GM12878 (cell line): ENCODE measurements at regions not wholly inside any gene's neighbourhood (a gene's known extent, or its start where the extent isn't known, plus 50 kb on each side); places are given as distances from the start of the nearest gene placed in this dataset.

Experiments used
- ATAC-seq: fragments of 200-7000 bp; cut with Tn5 transposase; 3 replicates; pipeline ENCODE4 v1.9.1; 2020; ENCODE audit warnings: mild to moderate bottlenecking, moderate library complexity
- BruUV-seq: library from RNA; stranded (reverse); fragments of 400-500 nt; replicated peaks from 2 replicates; lab custom pipeline; 2021; lab: Mats Ljungman, UMichigan
- CTCF ChIA-PET: fragments of 300-600 bp; sonication (Branson Sonifier 250); formaldehyde crosslinking; extraction: SDS; loops from one replicate; lab custom pipeline; 2021; ENCODE audit warnings: inconsistent platforms; lab: Yijun Ruan, JAX
- POLR2A ChIA-PET: fragments of 350-600 bp; formaldehyde crosslinking; extraction: SDS; loops from one replicate; lab custom pipeline; 2021; ENCODE audit warnings: inconsistent platforms; lab: Charles Lee
- RAD21 ChIA-PET: fragments of 300-600 bp; sonication (Branson Sonifier 250); formaldehyde crosslinking; loops from one replicate; lab custom pipeline; 2023; ENCODE audit warnings: antibody characterized with exemption; ENCODE audit not compliant: unreplicated experiment; lab: Charles Lee
- SMC1A ChIA-PET: fragments of 300-600 bp; sonication (Branson Sonifier 250); formaldehyde crosslinking; loops from one replicate; lab custom pipeline; 2023; ENCODE audit not compliant: unreplicated experiment, uncharacterized antibody; lab: Charles Lee
- DNase-seq: peaks from one replicate; pipeline ENCODE4 v3.0.0-alpha.2; 2011; ENCODE audit warnings: low read depth, low spot score
- FAIRE-seq: peaks from 3 replicates; lab custom pipeline; 2011; peaks lifted over from hg19 to GRCh38; lab: Jason Lieb, UNC
- H2AFZ ChIP-seq: 2 replicates; pipeline ENCODE4 v1.6.0; 2011; ENCODE audit warnings: low read depth, low read length, control low read depth; ENCODE audit not compliant: control insufficient read depth
- H3K27ac ChIP-seq: 2 replicates; pipeline ENCODE4 v1.5.1; 2011; ENCODE audit warnings: control low read depth; ENCODE audit not compliant: control insufficient read depth, insufficient read depth
- H3K27me3 ChIP-seq, 2 experiments: replicated peaks in 1 of 2; 2 replicates each; pipeline versions ENCODE4 v1.6.0 to v1.6.1; 2011; ENCODE audit warnings: low read length in 1 of 2; ENCODE audit not compliant: control insufficient read depth in 2 of 2, insufficient read depth in 2 of 2
- H3K36me3 ChIP-seq, 2 experiments: 2 replicates each; pipeline ENCODE4 v1.5.1; 2011; ENCODE audit warnings: low read length in 1 of 2; ENCODE audit not compliant: control insufficient read depth in 2 of 2, insufficient read depth in 2 of 2
- H3K4me1 ChIP-seq: 2 replicates; pipeline ENCODE4 v1.6.1; 2011; ENCODE audit warnings: mild to moderate bottlenecking, low read length, moderate library complexity, mixed read lengths; ENCODE audit not compliant: control insufficient read depth, insufficient read depth
- H3K4me2 ChIP-seq: 2 replicates; pipeline ENCODE4 v1.6.0; 2011; ENCODE audit warnings: control low read depth; ENCODE audit not compliant: control insufficient read depth, insufficient read depth
- H3K4me3 ChIP-seq: fragments of 200-600 bp; sonication (generic); 2 replicates; pipeline ENCODE4 v1.5.1; 2016
- H3K79me2 ChIP-seq: 2 replicates; pipeline ENCODE4 v1.6.0; 2011; ENCODE audit warnings: low read length; ENCODE audit not compliant: control insufficient read depth, insufficient read depth
- H3K9ac ChIP-seq: 2 replicates; pipeline ENCODE4 v1.8.0; 2011; ENCODE audit warnings: low read length, control low read depth, mixed read lengths; ENCODE audit not compliant: control insufficient read depth, insufficient read depth
- H3K9me3 ChIP-seq: replicated peaks from 3 replicates; pipeline ENCODE4 v1.5.1; 2011; ENCODE audit warnings: mild to moderate bottlenecking, low read length; ENCODE audit not compliant: control insufficient read depth, insufficient read depth
- H4K20me1 ChIP-seq: 2 replicates; pipeline ENCODE4 v1.6.0; 2011; ENCODE audit not compliant: control insufficient read depth, insufficient read depth
- CHD2 ChIP-seq: IDR thresholded peaks from 2 replicates; pipeline ENCODE4 v1.6.1; 2011; ENCODE audit warnings: low read depth, low read length, improper control_type of control experiment, borderline replicate concordance
- CREB1 ChIP-seq: IDR thresholded peaks from 2 replicates; pipeline ENCODE4 v1.6.1; 2012; ENCODE audit warnings: low read depth, mild to moderate bottlenecking, inconsistent platforms
- MLLT1 ChIP-seq: fragments of 450-650 bp; IDR thresholded peaks from 2 replicates; pipeline ENCODE4 v1.6.1; 2016; ENCODE audit warnings: mild to moderate bottlenecking
- MXI1 ChIP-seq: fragments of 150-350 bp; IDR thresholded peaks from 2 replicates; pipeline ENCODE4 v1.6.1; 2011; ENCODE audit warnings: low read depth, mild to moderate bottlenecking, inconsistent platforms, low read length, improper control_type of control experiment
- NFIC ChIP-seq: IDR thresholded peaks from 2 replicates; pipeline ENCODE4 v1.6.1; 2012; ENCODE audit warnings: low read depth, mild to moderate bottlenecking, inconsistent platforms, low read length, moderate library complexity
- NFXL1 ChIP-seq: fragments of 450-650 bp; IDR thresholded peaks from 2 replicates; pipeline ENCODE4 v1.6.1; 2017; ENCODE audit warnings: antibody characterized with exemption, mild to moderate bottlenecking, borderline replicate concordance
- PAX5 ChIP-seq: IDR thresholded peaks from 2 replicates; pipeline ENCODE4 v1.6.1; 2011; ENCODE audit warnings: low read depth, low read length, borderline replicate concordance
- RAD21 ChIP-seq: IDR thresholded peaks from 2 replicates; pipeline ENCODE4 v1.6.1; 2011; ENCODE audit warnings: mild to moderate bottlenecking, low read depth, low read length, moderate library complexity; ENCODE audit not compliant: insufficient read depth
- RUNX3 ChIP-seq: IDR thresholded peaks from 2 replicates; pipeline ENCODE4 v1.6.1; 2012; ENCODE audit warnings: low read length, inconsistent platforms
- SKIL ChIP-seq: fragments of 450-650 bp; IDR thresholded peaks from 2 replicates; pipeline ENCODE4 v1.6.1; 2017; ENCODE audit warnings: mild to moderate bottlenecking, low read depth, inconsistent platforms; ENCODE audit not compliant: poor library complexity, severe bottlenecking
- SMAD1 ChIP-seq: fragments of 450-650 bp; IDR thresholded peaks from 2 replicates; pipeline ENCODE4 v1.6.1; 2018; ENCODE audit warnings: mild to moderate bottlenecking, low read depth; ENCODE audit not compliant: partially characterized antibody
- SMARCA5 ChIP-seq: fragments of 450-650 bp; IDR thresholded peaks from 2 replicates; pipeline ENCODE4 v1.6.1; 2017; ENCODE audit warnings: mild to moderate bottlenecking
- SUPT20H ChIP-seq: IDR thresholded peaks from 2 replicates; pipeline ENCODE4 v1.6.1; 2011; ENCODE audit warnings: low read depth, mild to moderate bottlenecking, low read length, moderate library complexity, borderline replicate concordance; ENCODE audit not compliant: control insufficient read depth
- WGBS: methylation state at CpG from one replicate; pipeline ENCODE4 v1.1.6; 2016; ENCODE audit warnings: low lambda C conversion rate; ENCODE audit not compliant: insufficient replicate concordance, insufficient coverage; ENCODE audit errors: missing lambda C conversion rate; 5-methylcytosine and 5-hydroxymethylcytosine counted together
- in situ Hi-C: fragments of 300-500 bp; cut with MboI; formaldehyde crosslinking; loops from 9 replicates; pipeline ENCODE4 v1.14.3; 2018; ENCODE audit warnings: mixed read lengths
- intact Hi-C: fragments of 100-400 bp; cut with micrococcal nuclease; formaldehyde crosslinking; loops from one replicate; pipeline ENCODE4 v1.14.2; 2022; ENCODE audit not compliant: unreplicated experiment

GRCh38 chr4:67292636-67293035 is 252.7 kb downstream of the CENPC start:
- ChIA-PET SMC1A (no interaction called here), CTCF (interaction anchor here (1.1 kb wide), 1 partner anchor 205 kb away, joined by 4 read pairs; no protein-coding TSS in a partner anchor), POLR2A (no interaction called here), RAD21 (no interaction called here)
- H2AFZ ChIP-seq = no peak overlapping the region
- no peaks in the 10 kb centered on the region for H3K27me3 ChIP-seq
- BruUV-seq = no TSS peak
- DNase-seq (no peak), ATAC-seq (no peak), FAIRE-seq (no peak)
- no peaks in the 10 kb centered on the region for H3K9me3 ChIP-seq
- no peaks in the 10 kb centered on the region for H3K4me1 ChIP-seq
- H3K27ac ChIP-seq = no peak overlapping the region
- WGBS = 33% methylated on average over 2 of the region's 2 CpGs
- TF ChIP-seq RUNX3 (no peak), SMARCA5 (no peak), MLLT1 (no peak), NFIC (no peak), NFXL1 (no peak), RAD21 (no peak), CREB1 (no peak), SUPT20H (no peak), CHD2 (no peak), SKIL (no peak), PAX5 (no peak), MXI1 (no peak), SMAD1 (no peak)
- no peaks in the 10 kb centered on the region for H3K36me3 ChIP-seq
- no peaks in the 10 kb centered on the region for H3K79me2 ChIP-seq
- in situ Hi-C loops = no loop called here
- no peak overlapping the region for H3K4me3 ChIP-seq
- H4K20me1 ChIP-seq = no peaks in the 10 kb centered on the region
- H3K4me2 ChIP-seq = no peak overlapping the region
- intact Hi-C loops = no loop called here
- no peak overlapping the region for H3K9ac ChIP-seq
